Uterus (tissue), 3 donors: ENCODE measurements at regions not wholly inside any gene's neighbourhood (a gene's known extent, or its start where the extent isn't known, plus 50 kb on each side); places are given as distances from the start of the nearest gene placed in this dataset.

ENCODE experiments used
- DNase-seq, 2 donors: peaks; one replicate each; pipeline ENCODE4 v3.0.0-alpha.2; 2019 to 2020
- H3K27ac ChIP-seq, 2 donors: fragments of 200-600 bp; sonication (generic); 1 replicate in 1 of 2; 2 replicates in 1 of 2; pipeline ENCODE4 v1.5.1; 2016 to 2018
- H3K27me3 ChIP-seq, 2 donors: fragments of 200-600 bp; sonication (generic); one replicate each; pipeline ENCODE4 v1.5.1; 2018 to 2019; ENCODE audit warnings: control low read depth in 1 of 2
- H3K36me3 ChIP-seq, 2 donors: fragments of 200-600 bp; sonication (generic); one replicate each; pipeline ENCODE4 v1.5.1; 2019; ENCODE audit warnings: control low read depth in 1 of 2
- H3K4me1 ChIP-seq, 2 donors: fragments of 200-600 bp; sonication (generic); one replicate each; pipeline ENCODE4 v1.5.1; 2018 to 2019; ENCODE audit warnings: control low read depth in 1 of 2
- H3K4me3 ChIP-seq, 2 donors: fragments of 200-600 bp; sonication (generic); 1 replicate in 1 of 2; 2 replicates in 1 of 2; pipeline ENCODE4 v1.5.1; 2018 to 2019; ENCODE audit warnings: mild to moderate bottlenecking in 1 of 2
- H3K9me3 ChIP-seq, 2 donors: fragments of 200-600 bp; sonication (generic); one replicate each; pipeline ENCODE4 v1.5.1; 2019; ENCODE audit warnings: control low read depth in 1 of 2
- POLR2A ChIP-seq, 2 donors: fragments of 450-650 bp; IDR thresholded peaks; one replicate each; pipeline ENCODE4 v1.6.1; 2016; ENCODE audit warnings: antibody characterized with exemption in 2 of 2, mild to moderate bottlenecking in 1 of 2, moderate library complexity in 1 of 2
- intact Hi-C: fragments of 100-400 bp; cut with DNase I; formaldehyde crosslinking; loops from one replicate; pipeline ENCODE4 v1.15.1; 2023; ENCODE audit warnings: low total_unique reads
- TF ChIP-seq, protein P1 (sequence below), 4 experiments: fragments of 200-600 bp in 2 of 4; fragments of 450-650 bp in 2 of 4; sonication (generic) in 2 of 4; IDR thresholded peaks; one replicate each; pipeline ENCODE4 v1.5.1; 2016 to 2019; ENCODE audit warnings: antibody characterized with exemption in 4 of 4, mild to moderate bottlenecking in 2 of 4, moderate library complexity in 1 of 4
- donor health status: DM: yes; HTN: yes; CAD: no.

DNA sequence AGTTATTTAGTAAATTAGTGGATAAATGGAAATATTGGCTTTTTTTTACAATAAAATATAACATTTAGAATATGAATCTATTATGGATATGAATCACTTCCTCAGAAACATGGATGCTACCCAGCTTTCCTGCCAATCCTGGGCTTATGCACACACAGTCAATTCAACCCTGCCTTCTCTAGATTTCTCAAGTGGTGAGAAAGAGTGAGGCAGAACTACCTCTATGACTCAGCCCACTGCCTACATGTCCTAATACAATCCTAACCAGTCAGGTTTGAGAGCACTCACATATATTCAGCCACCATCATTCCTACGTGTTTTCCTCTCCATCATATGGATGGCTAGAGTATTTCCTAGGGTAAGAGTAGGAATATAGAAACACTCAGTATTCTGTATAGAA, 91.1 kb upstream of the ANKRD50 start:
- H3K36me3 ChIP-seq, result no peaks in the 10 kb centered on the region
- TF ChIP-seq POLR2A (IDR thresholded peaks at IDR 0.05), result no peak
- H3K4me3 ChIP-seq, result no peak overlapping the region
- no peaks in the 10 kb centered on the region for H3K4me1 ChIP-seq
- no peak overlapping the region for H3K27ac ChIP-seq
- H3K27me3 ChIP-seq, result no peaks in the 10 kb centered on the region
- no peaks in the 10 kb centered on the region for H3K9me3 ChIP-seq
- intact Hi-C loops, result no loop called here
- no peak for DNase-seq

DNA sequence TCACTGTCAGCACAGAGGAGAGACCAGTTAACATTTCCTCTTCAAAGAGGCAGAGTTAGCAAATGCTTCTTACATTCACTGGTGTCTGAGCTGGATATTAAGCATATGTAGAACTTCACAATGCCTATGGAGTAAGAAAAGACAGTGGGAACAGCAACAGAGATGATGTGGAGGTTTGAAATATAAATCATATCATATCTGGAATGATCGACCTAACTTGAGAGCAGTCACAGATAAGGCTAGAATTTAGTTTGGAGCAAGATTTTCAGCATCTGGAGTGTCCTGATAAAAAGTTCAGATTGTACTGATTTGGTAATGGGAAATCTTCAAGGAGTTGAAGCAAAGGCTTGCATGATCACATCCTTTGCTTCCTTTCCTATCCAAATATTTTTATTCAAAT, 90.5 kb upstream of the ANKRD50 start:
- Histone ChIP-seq H3K36me3 (no peaks in the 10 kb centered on the region), H3K27ac (no peak overlapping the region), H3K27me3 (no peaks in the 10 kb centered on the region), H3K9me3 (no peaks in the 10 kb centered on the region), H3K4me3 (no peak overlapping the region), H3K4me1 (no peaks in the 10 kb centered on the region)
- intact Hi-C loops, result no loop called here
- TF ChIP-seq POLR2A (IDR thresholded peaks at IDR 0.05), result no peak
- TF ChIP-seq, protein P1, sequence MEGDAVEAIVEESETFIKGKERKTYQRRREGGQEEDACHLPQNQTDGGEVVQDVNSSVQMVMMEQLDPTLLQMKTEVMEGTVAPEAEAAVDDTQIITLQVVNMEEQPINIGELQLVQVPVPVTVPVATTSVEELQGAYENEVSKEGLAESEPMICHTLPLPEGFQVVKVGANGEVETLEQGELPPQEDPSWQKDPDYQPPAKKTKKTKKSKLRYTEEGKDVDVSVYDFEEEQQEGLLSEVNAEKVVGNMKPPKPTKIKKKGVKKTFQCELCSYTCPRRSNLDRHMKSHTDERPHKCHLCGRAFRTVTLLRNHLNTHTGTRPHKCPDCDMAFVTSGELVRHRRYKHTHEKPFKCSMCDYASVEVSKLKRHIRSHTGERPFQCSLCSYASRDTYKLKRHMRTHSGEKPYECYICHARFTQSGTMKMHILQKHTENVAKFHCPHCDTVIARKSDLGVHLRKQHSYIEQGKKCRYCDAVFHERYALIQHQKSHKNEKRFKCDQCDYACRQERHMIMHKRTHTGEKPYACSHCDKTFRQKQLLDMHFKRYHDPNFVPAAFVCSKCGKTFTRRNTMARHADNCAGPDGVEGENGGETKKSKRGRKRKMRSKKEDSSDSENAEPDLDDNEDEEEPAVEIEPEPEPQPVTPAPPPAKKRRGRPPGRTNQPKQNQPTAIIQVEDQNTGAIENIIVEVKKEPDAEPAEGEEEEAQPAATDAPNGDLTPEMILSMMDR (IDR thresholded peaks at IDR 0.05), result no peak
- DNase-seq, result no peak

- Histone ChIP-seq H3K4me1 (no peaks in the 10 kb centered on the region), H3K9me3 (no peaks in the 10 kb centered on the region), H3K4me3 (no peak overlapping the region), H3K27me3 (no peaks in the 10 kb centered on the region), H3K27ac (no peak overlapping the region), H3K36me3 (no peaks in the 10 kb centered on the region)
- no peak for TF ChIP-seq POLR2A (IDR thresholded peaks at IDR 0.05)
- TF ChIP-seq, protein P1 (IDR thresholded peaks at IDR 0.05), result no peak
- intact Hi-C loops, result no loop called here
- DNase-seq, result no peak
These were observed 84.7 kb upstream of the ANKRD50 start for GRCh38 chr4:124797223-124797622.

DNA sequence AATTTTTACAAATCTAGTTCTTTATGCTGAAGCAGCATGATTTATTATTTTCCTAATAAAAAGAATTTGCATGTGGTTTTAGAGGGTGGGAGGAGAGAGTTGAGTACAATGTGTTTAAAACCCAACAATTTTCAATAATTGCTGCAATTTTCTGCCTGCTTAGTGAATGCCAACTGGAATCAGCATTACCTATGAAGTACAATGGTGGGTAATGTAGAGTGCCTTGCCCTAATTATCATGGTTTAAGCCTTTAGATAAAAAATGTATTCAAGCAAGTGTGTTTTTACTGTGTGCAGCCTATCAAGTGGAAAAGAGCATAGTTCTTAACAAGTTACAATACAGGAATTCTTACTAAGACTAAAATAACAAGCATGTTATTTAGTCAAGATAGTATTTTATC, 77.9 kb upstream of the ANKRD50 start:
- Histone ChIP-seq H3K27ac (no peak overlapping the region), H3K36me3 (no peaks in the 10 kb centered on the region), H3K4me3 (no peak overlapping the region), H3K27me3 (no peaks in the 10 kb centered on the region), H3K9me3 (no peaks in the 10 kb centered on the region), H3K4me1 (no peaks in the 10 kb centered on the region)
- TF ChIP-seq, protein P1 (IDR thresholded peaks at IDR 0.05), result no peak
- no peak for TF ChIP-seq POLR2A (IDR thresholded peaks at IDR 0.05)
- no peak for DNase-seq
- intact Hi-C loops, result no loop called here

- no peak overlapping the region for H3K4me3 ChIP-seq
- TF ChIP-seq, protein P1 (IDR thresholded peaks at IDR 0.05), result no peak
- TF ChIP-seq POLR2A (IDR thresholded peaks at IDR 0.05), result no peak
- intact Hi-C loops, result no loop called here
- no peak for DNase-seq
- no peaks in the 10 kb centered on the region for H3K4me1 ChIP-seq
- H3K27me3 ChIP-seq, result no peaks in the 10 kb centered on the region
- no peak overlapping the region for H3K27ac ChIP-seq
- no peaks in the 10 kb centered on the region for H3K9me3 ChIP-seq
- no peaks in the 10 kb centered on the region for H3K36me3 ChIP-seq
These were observed 74.1 kb upstream of the ANKRD50 start for GRCh38 chr4:124786634-124787033.

DNA sequence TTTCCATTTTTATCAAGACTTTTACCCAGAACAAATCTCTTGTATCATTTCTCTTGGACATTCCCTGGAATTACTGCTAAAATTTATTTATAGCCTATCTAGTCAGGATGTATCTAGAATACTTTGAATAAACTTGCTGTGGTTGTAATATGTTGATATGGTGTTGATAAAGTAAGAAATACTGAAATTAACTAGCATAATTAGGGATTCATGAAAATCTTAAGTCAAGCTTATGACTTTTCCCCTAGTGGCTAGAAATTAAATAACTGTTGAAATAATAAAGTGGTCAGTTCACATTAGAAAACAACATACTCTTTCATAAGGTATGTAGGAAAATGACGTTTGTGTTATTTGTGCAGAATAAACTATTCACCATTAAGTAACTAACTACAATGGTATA, 73.1 kb upstream of the ANKRD50 start:
- Histone ChIP-seq H3K27me3 (no peaks in the 10 kb centered on the region), H3K9me3 (no peaks in the 10 kb centered on the region), H3K27ac (no peak overlapping the region), H3K4me1 (no peaks in the 10 kb centered on the region), H3K36me3 (no peaks in the 10 kb centered on the region), H3K4me3 (no peak overlapping the region)
- intact Hi-C loops, result no loop called here
- TF ChIP-seq, protein P1 (IDR thresholded peaks at IDR 0.05), result no peak
- TF ChIP-seq POLR2A (IDR thresholded peaks at IDR 0.05), result no peak
- no peak for DNase-seq
